ENCODE measurements at regions not wholly inside any gene's neighbourhood (a gene's known extent, or its start where the extent isn't known, plus 50 kb on each side); places are given as distances from the start of the nearest gene placed in this dataset.

DNA sequence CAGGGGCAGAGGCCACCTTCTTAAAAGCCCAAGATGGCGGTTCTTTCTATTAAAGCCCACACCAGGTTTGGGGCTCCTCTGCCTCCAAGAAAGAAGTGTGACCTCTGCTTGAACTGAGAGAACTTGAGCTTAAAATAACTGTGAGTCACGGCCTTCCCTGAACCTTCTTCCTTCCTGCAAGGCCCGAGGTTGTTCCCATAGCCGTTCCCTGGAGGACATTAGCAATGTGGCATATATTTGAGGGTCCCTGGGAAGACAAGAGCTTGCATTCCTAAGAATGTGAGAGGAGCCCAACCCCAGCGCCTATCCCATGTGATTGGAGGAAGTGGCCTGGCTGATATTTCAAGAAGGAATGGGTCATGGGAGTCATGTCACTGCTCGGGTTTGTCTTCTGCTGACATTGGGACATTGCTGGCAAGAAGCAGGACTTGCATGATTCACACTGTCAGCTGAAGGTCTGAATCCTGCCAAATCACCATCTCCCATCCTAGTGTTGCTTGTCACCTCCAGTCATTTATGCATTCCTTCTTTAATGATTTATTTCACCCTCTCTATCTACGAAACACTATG lies 168.1 kb downstream of the TRIB2 start (continued):
- TF ChIP-seq NANOG (IDR thresholded peaks at IDR 0.05; ENCODE audit: borderline replicate concordance) (no peak), EZH2 (IDR thresholded peaks at IDR 0.05; ENCODE audit: low read depth, unreplicated experiment) (no peak), ETS1 (IDR thresholded peaks at IDR 0.05) (no peak), ZNF114 (CRISPR knock-in tag; IDR thresholded peaks at IDR 0.05) (no peak), STAT1 (IDR thresholded peaks at IDR 0.05; ENCODE audit: unreplicated experiment) (no peak)

- Mint-ChIP-seq H3K4me1 (peaks cover 3% of the 10 kb centered on the region; the same call in 2 of the 3 replicates), H3K4me3 (no peak overlapping the region), H3K36me3 (ENCODE audit: low read depth) (no peaks in the 10 kb centered on the region; the same call in 2 of the 3 replicates), H3K27me3 (ENCODE audit: insufficient read depth, low read depth, poor library complexity) (no peaks in the 10 kb centered on the region), H3K27ac (no peak overlapping the region), H3K9me3 (peaks cover 9% of the 10 kb centered on the region)
- no peaks in the 10 kb centered on the region for H3K79me2 ChIP-seq (replicated peaks; ENCODE audit: insufficient read depth)
- ATAC-seq (no peak), DNase-seq (ENCODE audit: low spot score) (no peak)
- H4K20me1 ChIP-seq (replicated peaks; ENCODE audit: insufficient read depth): no peaks in the 10 kb centered on the region
- peaks cover 20% of the 10 kb centered on the region; the same call in 1 of the 2 replicates for H3K9me2 ChIP-seq (ENCODE audit: insufficient read depth)
- peaks cover 5% of the 10 kb centered on the region for H3K4me1 ChIP-seq (ENCODE audit: insufficient read depth)
- H3K27me3 ChIP-seq (ENCODE audit: insufficient read depth): no peaks in the 10 kb centered on the region
- H3K27ac ChIP-seq (ENCODE audit: low read depth): no peak overlapping the region
- no peaks in the 10 kb centered on the region for H3K36me3 ChIP-seq (ENCODE audit: insufficient read depth)
- H2AFZ ChIP-seq: no peak overlapping the region
- H3K4me2 ChIP-seq: no peak overlapping the region
- H3K4me3 ChIP-seq: no peak overlapping the region
- H3F3A ChIP-seq (replicated peaks; ENCODE audit: low read depth): no peaks in the 10 kb centered on the region
- TF ChIP-seq CTCF (conservative IDR thresholded peaks at IDR 0.05; ENCODE audit: low read depth in 2 of 2) (no peak), ZNF462 (CRISPR knock-in tag; IDR thresholded peaks at IDR 0.05) (no peak), STAT1 (IDR thresholded peaks at IDR 0.05; ENCODE audit: unreplicated experiment) (no peak), CREB1 (CRISPR knock-in tag; IDR thresholded peaks at IDR 0.05; ENCODE audit: low read depth) (no peak), EZH2 (IDR thresholded peaks at IDR 0.05; ENCODE audit: low read depth, unreplicated experiment) (no peak), ETS1 (IDR thresholded peaks at IDR 0.05) (no peak), NANOG (IDR thresholded peaks at IDR 0.05; ENCODE audit: borderline replicate concordance) (no peak), POLR2AphosphoS5 (IDR thresholded peaks at IDR 0.05; ENCODE audit: low read depth) (no peak), ZNF331 (CRISPR knock-in tag; IDR thresholded peaks at IDR 0.05; ENCODE audit: low read depth) (no peak), EZH2phosphoT487 (IDR thresholded peaks at IDR 0.05; ENCODE audit: unreplicated experiment) (no peak)
Observed at GRCh38 chr2:12890066-12890465, 173.3 kb downstream of the TRIB2 start.
